ENCODE measurements at regions not wholly inside any gene's neighbourhood (a gene's known extent, or its start where the extent isn't known, plus 50 kb on each side); places are given as distances from the start of the nearest gene placed in this dataset.
"Not testable (repeated sequence)": the region's sequence is repeated elsewhere in the genome, so short reads cannot be mapped to it uniquely, and the experiment has no call there.

GRCh38 chr17:15836249-15836982 is 104.3 kb downstream of the TBC1D26 start:
- peaks cover 26% of the 10 kb centered on the region in 2 donors for H3K4me1 ChIP-seq (ENCODE audit: control insufficient read depth in 1 of 2, insufficient read depth in 2 of 2, low read length in 2 of 2)
- 83% methylated on average over 1 of the region's 12 CpGs for WGBS (ENCODE audit: insufficient coverage)
- not testable (repeated sequence) for H3K27me3 ChIP-seq (ENCODE audit: control insufficient read depth in 2 of 2, insufficient read depth in 2 of 2, low read length in 2 of 2); H3K9me3 ChIP-seq (replicated peaks in 1 of 2; ENCODE audit: control insufficient read depth in 1 of 2, insufficient read depth in 1 of 2, low read length in 2 of 2); H2AFZ ChIP-seq (ENCODE audit: insufficient read depth, low read depth, low read length, poor library complexity, severe bottlenecking); H3K9ac ChIP-seq (ENCODE audit: insufficient read depth, low read length, poor library complexity, severe bottlenecking); H3K9me3 Mint-ChIP-seq; H3K4me2 ChIP-seq (replicated peaks; ENCODE audit: extremely low read depth, low read length, poor library complexity, severe bottlenecking); H3K36me3 ChIP-seq (replicated peaks in 1 of 2; ENCODE audit: control insufficient read depth in 1 of 2, insufficient read depth in 2 of 2, low read length in 2 of 2); H3K36me3 Mint-ChIP-seq; H3K27ac Mint-ChIP-seq; H3K79me2 ChIP-seq (ENCODE audit: insufficient read depth, low read length); H3K4me3 Mint-ChIP-seq; H3K27ac ChIP-seq (ENCODE audit: low read depth in 1 of 2, low read length in 2 of 2); H4K20me1 ChIP-seq (ENCODE audit: insufficient read depth, low read length); DNase-seq; H3K27me3 Mint-ChIP-seq (ENCODE audit: low read depth in 3 of 3); H3K4me3 ChIP-seq (replicated peaks in 1 of 3; ENCODE audit: low read depth in 2 of 3, low read length in 3 of 3)
- peaks cover 24% of the 10 kb centered on the region for H3K4me1 Mint-ChIP-seq
- intact Hi-C loops (cut with micrococcal nuclease) = loop anchor here in 1 of 2 donors (10.0 kb wide), 1 partner anchor 48 kb away; no protein-coding TSS in a partner anchor

GRCh38 chr17:15836991-15837390 is 104.9 kb downstream of the TBC1D26 start:
- intact Hi-C loops (cut with micrococcal nuclease) = loop anchor here in 1 of 2 donors (10.0 kb wide), 1 partner anchor 48 kb away; no protein-coding TSS in a partner anchor
- H3K4me1 Mint-ChIP-seq = peaks cover 19% of the 10 kb centered on the region
- not testable (repeated sequence) for H2AFZ ChIP-seq (ENCODE audit: insufficient read depth, low read depth, low read length, poor library complexity, severe bottlenecking)

GRCh38 chr17:15847447-15848229 is 97.3 kb upstream of the ADORA2B start:
- H3K9me3 ChIP-seq (replicated peaks in 1 of 2; ENCODE audit: control insufficient read depth in 1 of 2, insufficient read depth in 1 of 2, low read length in 2 of 2); H2AFZ ChIP-seq (ENCODE audit: insufficient read depth, low read depth, low read length, poor library complexity, severe bottlenecking); H3K4me3 ChIP-seq (replicated peaks in 1 of 3; ENCODE audit: low read depth in 2 of 3, low read length in 3 of 3); H3K79me2 ChIP-seq (ENCODE audit: insufficient read depth, low read length); H3K36me3 Mint-ChIP-seq; H3K4me3 Mint-ChIP-seq; H3K36me3 ChIP-seq (replicated peaks in 1 of 2; ENCODE audit: control insufficient read depth in 1 of 2, insufficient read depth in 2 of 2, low read length in 2 of 2); H3K27me3 ChIP-seq (ENCODE audit: control insufficient read depth in 2 of 2, insufficient read depth in 2 of 2, low read length in 2 of 2); H3K27me3 Mint-ChIP-seq (ENCODE audit: low read depth in 3 of 3); H3K4me2 ChIP-seq (replicated peaks; ENCODE audit: extremely low read depth, low read length, poor library complexity, severe bottlenecking); H3K27ac ChIP-seq (ENCODE audit: low read depth in 1 of 2, low read length in 2 of 2); H3K9ac ChIP-seq (ENCODE audit: insufficient read depth, low read length, poor library complexity, severe bottlenecking); H3K9me3 Mint-ChIP-seq; H4K20me1 ChIP-seq (ENCODE audit: insufficient read depth, low read length): not testable (repeated sequence)
- intact Hi-C loops (cut with micrococcal nuclease) = loop anchor here in 1 of 2 donors (5.0 kb wide), 1 partner anchor 150 kb away; the partner anchor contains the start of genes TTC19 and ZSWIM7
- Mint-ChIP-seq H3K27ac (peak overlapping the region; percentile 53 to 85 (median 76)), H3K4me1 (peaks cover 24% of the 10 kb centered on the region)
- H3K4me1 ChIP-seq (ENCODE audit: control insufficient read depth in 1 of 2, insufficient read depth in 2 of 2, low read length in 2 of 2) = peaks cover 20 to 27% of the 10 kb centered on the region in 2 donors
- peak in 2 of 3 donors; percentile 3 to 29 for DNase-seq
- WGBS (ENCODE audit: insufficient coverage) = no CpG with 5 or more reads among the region's 6 CpGs

More at GRCh38 chr17:15836991-15837390, 104.9 kb downstream of the TBC1D26 start:
- DNase-seq; H3K4me3 Mint-ChIP-seq; H3K9me3 ChIP-seq (replicated peaks in 1 of 2; ENCODE audit: control insufficient read depth in 1 of 2, insufficient read depth in 1 of 2, low read length in 2 of 2); H3K36me3 Mint-ChIP-seq; H3K4me2 ChIP-seq (replicated peaks; ENCODE audit: extremely low read depth, low read length, poor library complexity, severe bottlenecking); H3K36me3 ChIP-seq (replicated peaks in 1 of 2; ENCODE audit: control insufficient read depth in 1 of 2, insufficient read depth in 2 of 2, low read length in 2 of 2); H3K27me3 ChIP-seq (ENCODE audit: control insufficient read depth in 2 of 2, insufficient read depth in 2 of 2, low read length in 2 of 2); H3K9ac ChIP-seq (ENCODE audit: insufficient read depth, low read length, poor library complexity, severe bottlenecking); H3K4me3 ChIP-seq (replicated peaks in 1 of 3; ENCODE audit: low read depth in 2 of 3, low read length in 3 of 3); H4K20me1 ChIP-seq (ENCODE audit: insufficient read depth, low read length); H3K79me2 ChIP-seq (ENCODE audit: insufficient read depth, low read length); H3K27me3 Mint-ChIP-seq (ENCODE audit: low read depth in 3 of 3); H3K9me3 Mint-ChIP-seq; H3K27ac ChIP-seq (ENCODE audit: low read depth in 1 of 2, low read length in 2 of 2); H3K27ac Mint-ChIP-seq: not testable (repeated sequence)
- WGBS (ENCODE audit: insufficient coverage) = 100% methylated on average over 1 of the region's 5 CpGs
- peaks cover 20 to 21% of the 10 kb centered on the region in 2 donors for H3K4me1 ChIP-seq (ENCODE audit: control insufficient read depth in 1 of 2, insufficient read depth in 2 of 2, low read length in 2 of 2)
